ENCODE measurements at regions not wholly inside any gene's neighbourhood (a gene's known extent, or its start where the extent isn't known, plus 50 kb on each side); places are given as distances from the start of the nearest gene placed in this dataset.

GRCh38 chr4:188254211-188254610 is 115.0 kb downstream of the TRIML1 start:
- no peak for DNase-seq
- H3K36me3 ChIP-seq (ENCODE audit: control insufficient read depth in 2 of 2, extremely low read depth in 1 of 2, insufficient read depth in 1 of 2, low read length in 1 of 2) = no peaks in the 10 kb centered on the region
- Mint-ChIP-seq H3K4me1 (no peaks in the 10 kb centered on the region), H3K4me3 (no peak overlapping the region), H3K27ac (no peak overlapping the region), H3K27me3 (no peaks in the 10 kb centered on the region), H3K9me3 (peaks cover 7 to 16% (median 9%) of the 10 kb centered on the region in 3 donors), H3K36me3 (no peaks in the 10 kb centered on the region)
- no peak overlapping the region for H3K27ac ChIP-seq (ENCODE audit: low read length)
- H3K4me1 ChIP-seq (ENCODE audit: control insufficient read depth in 1 of 2, extremely low read depth in 1 of 2, insufficient read depth in 2 of 2, low read length in 2 of 2) = no peaks in the 10 kb centered on the region
- H3K27me3 ChIP-seq (replicated peaks in 1 of 2; ENCODE audit: control insufficient read depth in 2 of 2, extremely low read depth in 1 of 2, insufficient read depth in 2 of 2, low read length in 1 of 2) = no peaks in the 10 kb centered on the region
- no peak overlapping the region for H3K4me3 ChIP-seq (ENCODE audit: control insufficient read depth in 1 of 2, extremely low read depth in 1 of 2, low read length in 1 of 2)
- 50% methylated on average over 2 of the region's 7 CpGs for WGBS (ENCODE audit: insufficient coverage)
- POLR2A ChIA-PET = no interaction called here
- no peak for ATAC-seq (replicated peaks in 1 of 4)
- CTCF ChIA-PET = no interaction called here
- H3K9me3 ChIP-seq = no peaks in the 10 kb centered on the region

- 58% methylated on average over 4 of the region's 10 CpGs for WGBS (ENCODE audit: insufficient coverage)
- CTCF ChIA-PET = no interaction called here
Measured at GRCh38 chr4:188262464-188262863, 123.2 kb downstream of the TRIML1 start.

GRCh38 chr4:188263321-188263720 is 124.1 kb downstream of the TRIML1 start:
- Histone ChIP-seq H3K4me3 (ENCODE audit: control insufficient read depth in 1 of 2, extremely low read depth in 1 of 2, low read length in 1 of 2) (no peak overlapping the region), H3K9me3 (no peaks in the 10 kb centered on the region), H3K27ac (ENCODE audit: low read length) (no peak overlapping the region), H3K4me1 (ENCODE audit: control insufficient read depth in 1 of 2, extremely low read depth in 1 of 2, insufficient read depth in 2 of 2, low read length in 2 of 2) (no peaks in the 10 kb centered on the region), H3K36me3 (ENCODE audit: control insufficient read depth in 2 of 2, extremely low read depth in 1 of 2, insufficient read depth in 1 of 2, low read length in 1 of 2) (no peaks in the 10 kb centered on the region), H3K27me3 (replicated peaks in 1 of 2; ENCODE audit: control insufficient read depth in 2 of 2, extremely low read depth in 1 of 2, insufficient read depth in 2 of 2, low read length in 1 of 2) (no peaks in the 10 kb centered on the region)
- POLR2A ChIA-PET = no interaction called here
- WGBS (ENCODE audit: insufficient coverage) = 100% methylated on average over 2 of the region's 5 CpGs
- CTCF ChIA-PET = no interaction called here
- no peak overlapping the region for H3K4me3 Mint-ChIP-seq
- no peaks in the 10 kb centered on the region for H3K4me1 Mint-ChIP-seq
- H3K27ac Mint-ChIP-seq = no peak overlapping the region
- peaks cover 12 to 23% (median 18%) of the 10 kb centered on the region in 3 donors for H3K9me3 Mint-ChIP-seq
- no peaks in the 10 kb centered on the region for H3K27me3 Mint-ChIP-seq
- DNase-seq = no peak
- ATAC-seq (replicated peaks in 1 of 4) = no peak
- H3K36me3 Mint-ChIP-seq = no peaks in the 10 kb centered on the region

More at GRCh38 chr4:188262464-188262863, 123.2 kb downstream of the TRIML1 start:
- Histone ChIP-seq H3K4me3 (ENCODE audit: control insufficient read depth in 1 of 2, extremely low read depth in 1 of 2, low read length in 1 of 2) (no peak overlapping the region), H3K9me3 (no peaks in the 10 kb centered on the region), H3K27ac (ENCODE audit: low read length) (no peak overlapping the region), H3K27me3 (replicated peaks in 1 of 2; ENCODE audit: control insufficient read depth in 2 of 2, extremely low read depth in 1 of 2, insufficient read depth in 2 of 2, low read length in 1 of 2) (no peaks in the 10 kb centered on the region), H3K36me3 (ENCODE audit: control insufficient read depth in 2 of 2, extremely low read depth in 1 of 2, insufficient read depth in 1 of 2, low read length in 1 of 2) (no peaks in the 10 kb centered on the region), H3K4me1 (ENCODE audit: control insufficient read depth in 1 of 2, extremely low read depth in 1 of 2, insufficient read depth in 2 of 2, low read length in 2 of 2) (no peaks in the 10 kb centered on the region)
- DNase-seq = no peak
- POLR2A ChIA-PET = no interaction called here
- no peaks in the 10 kb centered on the region for H3K4me1 Mint-ChIP-seq
- H3K27me3 Mint-ChIP-seq = no peaks in the 10 kb centered on the region
- H3K27ac Mint-ChIP-seq = no peak overlapping the region
- H3K36me3 Mint-ChIP-seq = no peaks in the 10 kb centered on the region
- peaks cover 9 to 20% (median 18%) of the 10 kb centered on the region in 3 donors for H3K9me3 Mint-ChIP-seq
- no peak overlapping the region for H3K4me3 Mint-ChIP-seq
- no peak for ATAC-seq (replicated peaks in 1 of 4)

- no peak overlapping the region for H3K4me3 ChIP-seq (ENCODE audit: control insufficient read depth in 1 of 2, extremely low read depth in 1 of 2, low read length in 1 of 2)
- Mint-ChIP-seq H3K27ac (no peak overlapping the region), H3K36me3 (no peaks in the 10 kb centered on the region), H3K4me3 (no peak overlapping the region), H3K9me3 (peaks cover 8 to 21% (median 9%) of the 10 kb centered on the region in 3 donors), H3K27me3 (no peaks in the 10 kb centered on the region), H3K4me1 (no peaks in the 10 kb centered on the region)
- H3K27me3 ChIP-seq (replicated peaks in 1 of 2; ENCODE audit: control insufficient read depth in 2 of 2, extremely low read depth in 1 of 2, insufficient read depth in 2 of 2, low read length in 1 of 2) = peaks cover 0 to 6% of the 10 kb centered on the region in 2 experiments
- H3K4me1 ChIP-seq (ENCODE audit: control insufficient read depth in 1 of 2, extremely low read depth in 1 of 2, insufficient read depth in 2 of 2, low read length in 2 of 2) = no peaks in the 10 kb centered on the region
- POLR2A ChIA-PET = no interaction called here
- H3K36me3 ChIP-seq (ENCODE audit: control insufficient read depth in 2 of 2, extremely low read depth in 1 of 2, insufficient read depth in 1 of 2, low read length in 1 of 2) = no peaks in the 10 kb centered on the region
- ATAC-seq (replicated peaks in 1 of 4) (no peak), DNase-seq (no peak)
- CTCF ChIA-PET = no interaction called here
- WGBS (ENCODE audit: insufficient coverage) = 86% methylated on average over 6 of the region's 6 CpGs
- H3K9me3 ChIP-seq = no peaks in the 10 kb centered on the region
- H3K27ac ChIP-seq (ENCODE audit: low read length) = no peak overlapping the region
Measured at GRCh38 chr4:188266386-188266785, 127.1 kb downstream of the TRIML1 start.

- POLR2A ChIA-PET = no interaction called here
Measured at GRCh38 chr4:188268131-188268908, 129.1 kb downstream of the TRIML1 start.

GRCh38 chr4:188270273-188271069 is 131.2 kb downstream of the TRIML1 start:
- CTCF ChIA-PET = no interaction called here
- H3K36me3 Mint-ChIP-seq = no peaks in the 10 kb centered on the region

More at GRCh38 chr4:188268131-188268908, 129.1 kb downstream of the TRIML1 start:
- peaks cover 8 to 24% (median 9%) of the 10 kb centered on the region in 3 donors for H3K9me3 Mint-ChIP-seq
- no peak for DNase-seq
- peaks cover 0 to 6% of the 10 kb centered on the region in 2 experiments for H3K27me3 ChIP-seq (replicated peaks in 1 of 2; ENCODE audit: control insufficient read depth in 2 of 2, extremely low read depth in 1 of 2, insufficient read depth in 2 of 2, low read length in 1 of 2)
- WGBS (ENCODE audit: insufficient coverage) = 74% methylated on average over 3 of the region's 13 CpGs
- H3K9me3 ChIP-seq = no peaks in the 10 kb centered on the region
- H3K36me3 ChIP-seq (ENCODE audit: control insufficient read depth in 2 of 2, extremely low read depth in 1 of 2, insufficient read depth in 1 of 2, low read length in 1 of 2) = no peaks in the 10 kb centered on the region
- no peaks in the 10 kb centered on the region for H3K4me1 ChIP-seq (ENCODE audit: control insufficient read depth in 1 of 2, extremely low read depth in 1 of 2, insufficient read depth in 2 of 2, low read length in 2 of 2)
- H3K4me1 Mint-ChIP-seq = no peaks in the 10 kb centered on the region
- no peaks in the 10 kb centered on the region for H3K27me3 Mint-ChIP-seq
- H3K4me3 Mint-ChIP-seq = no peak overlapping the region
- CTCF ChIA-PET = no interaction called here
- ATAC-seq (replicated peaks in 1 of 4) = no peak
- no peak overlapping the region for H3K27ac Mint-ChIP-seq
- no peak overlapping the region for H3K27ac ChIP-seq (ENCODE audit: low read length)
- H3K4me3 ChIP-seq (ENCODE audit: control insufficient read depth in 1 of 2, extremely low read depth in 1 of 2, low read length in 1 of 2) = no peak overlapping the region
- H3K36me3 Mint-ChIP-seq = no peaks in the 10 kb centered on the region

More at GRCh38 chr4:188270273-188271069, 131.2 kb downstream of the TRIML1 start:
- peaks cover 0 to 6% of the 10 kb centered on the region in 2 experiments for H3K27me3 ChIP-seq (replicated peaks in 1 of 2; ENCODE audit: control insufficient read depth in 2 of 2, extremely low read depth in 1 of 2, insufficient read depth in 2 of 2, low read length in 1 of 2)
- no peak overlapping the region for H3K27ac ChIP-seq (ENCODE audit: low read length)
- Mint-ChIP-seq H3K4me1 (no peaks in the 10 kb centered on the region), H3K9me3 (peaks cover 3 to 20% (median 11%) of the 10 kb centered on the region in 3 donors), H3K4me3 (no peak overlapping the region), H3K27me3 (no peaks in the 10 kb centered on the region), H3K27ac (no peak overlapping the region)
- POLR2A ChIA-PET = interaction anchor here in 1 of 2 donors (0.7 kb wide), 1 partner anchor 265 kb away, joined by 3 read pairs; no protein-coding TSS in a partner anchor
- no peaks in the 10 kb centered on the region for H3K4me1 ChIP-seq (ENCODE audit: control insufficient read depth in 1 of 2, extremely low read depth in 1 of 2, insufficient read depth in 2 of 2, low read length in 2 of 2)
- 91% methylated on average over 30 of the region's 30 CpGs for WGBS (ENCODE audit: insufficient coverage)
- H3K4me3 ChIP-seq (ENCODE audit: control insufficient read depth in 1 of 2, extremely low read depth in 1 of 2, low read length in 1 of 2) = no peak overlapping the region
- H3K36me3 ChIP-seq (ENCODE audit: control insufficient read depth in 2 of 2, extremely low read depth in 1 of 2, insufficient read depth in 1 of 2, low read length in 1 of 2) = no peaks in the 10 kb centered on the region
- H3K9me3 ChIP-seq = no peaks in the 10 kb centered on the region
- DNase-seq (no peak), ATAC-seq (replicated peaks in 1 of 4) (peak in 2 of 4 experiments; percentile 13 to 15)

Measured in T-cell (primary cell).